ENCODE measurements at regions not wholly inside any gene's neighbourhood (a gene's known extent, or its start where the extent isn't known, plus 50 kb on each side); places are given as distances from the start of the nearest gene placed in this dataset.
A peak's percentile ranks its signal among the peaks of the same experiment; 100 is the strongest.

GRCh38 chr5:173800340-173800739 is 87.8 kb upstream of the CPEB4 start:
- Histone ChIP-seq H4K20me1 (no peaks in the 10 kb centered on the region), H3K9me3 (replicated peaks in 1 of 11) (peaks cover 0 to 18% (median 9%) of the 10 kb centered on the region in 11 experiments; a peak in 10 of 22 replicates), H3K4me1 (peaks cover 0 to 21% (median 11%) of the 10 kb centered on the region in 10 experiments; a peak in 12 of 20 replicates), H3K9ac (no peak overlapping the region), H3K4me2 (no peak overlapping the region), H3K27ac (no peak overlapping the region), H3K27me3 (no peaks in the 10 kb centered on the region), H3K4me3 (no peak overlapping the region), H3K36me3 (no peaks in the 10 kb centered on the region)
- no peak for TF ChIP-seq Cebpa-rat (IDR thresholded peaks at IDR 0.05)

GRCh38 chr5:173801006-173801405 is 87.1 kb upstream of the CPEB4 start:
- Histone ChIP-seq H3K36me3 (no peaks in the 10 kb centered on the region), H3K4me2 (no peak overlapping the region), H3K9ac (no peak overlapping the region), H3K27ac (no peak overlapping the region), H3K4me1 (peaks cover 0 to 21% (median 11%) of the 10 kb centered on the region in 10 experiments; a peak in 12 of 20 replicates), H3K27me3 (no peaks in the 10 kb centered on the region), H3K9me3 (replicated peaks in 1 of 11) (peaks cover 0 to 22% (median 9%) of the 10 kb centered on the region in 11 experiments; a peak in 10 of 22 replicates), H3K4me3 (no peak overlapping the region), H4K20me1 (no peaks in the 10 kb centered on the region)
- no peak for TF ChIP-seq Cebpa-rat (IDR thresholded peaks at IDR 0.05)

GRCh38 chr5:173802670-173803165 is 85.4 kb upstream of the CPEB4 start:
- Histone ChIP-seq H3K4me3 (no peak overlapping the region), H4K20me1 (no peaks in the 10 kb centered on the region), H3K9ac (peak overlapping the region in 1 of 11 experiments; percentile 14; a peak in 1 of 22 replicates), H3K27ac (peak overlapping the region in 6 of 11 experiments; percentile 38 to 59 (median 51); a peak in 12 of 22 replicates), H3K27me3 (no peaks in the 10 kb centered on the region), H3K4me2 (peak overlapping the region in 8 of 11 experiments; percentile 15 to 81 (median 66); a peak in 13 of 22 replicates), H3K9me3 (replicated peaks in 1 of 11) (peaks cover 0 to 22% (median 9%) of the 10 kb centered on the region in 11 experiments; a peak in 10 of 22 replicates), H3K4me1 (peaks cover 1 to 31% (median 13%) of the 10 kb centered on the region in 10 experiments), H3K36me3 (no peaks in the 10 kb centered on the region)
- TF ChIP-seq Cebpa-rat (IDR thresholded peaks at IDR 0.05) = peak in 3 of 11 experiments; percentile 34 to 38 (median 36); a peak in 4 of 22 replicates

GRCh38 chr5:173804579-173804978 is 83.6 kb upstream of the CPEB4 start:
- no peak overlapping the region for H3K4me3 ChIP-seq
- TF ChIP-seq Cebpa-rat (IDR thresholded peaks at IDR 0.05) = no peak
- no peaks in the 10 kb centered on the region for H3K36me3 ChIP-seq
- no peaks in the 10 kb centered on the region for H4K20me1 ChIP-seq
- no peaks in the 10 kb centered on the region for H3K27me3 ChIP-seq
- H3K4me1 ChIP-seq = peaks cover 18 to 49% (median 31%) of the 10 kb centered on the region in 10 experiments
- no peak overlapping the region for H3K4me2 ChIP-seq
- no peak overlapping the region for H3K9ac ChIP-seq
- peaks cover 0 to 22% (median 9%) of the 10 kb centered on the region in 11 experiments; a peak in 10 of 22 replicates for H3K9me3 ChIP-seq (replicated peaks in 1 of 11)
- no peak overlapping the region for H3K27ac ChIP-seq

- H3K36me3 ChIP-seq = no peaks in the 10 kb centered on the region
- H4K20me1 ChIP-seq = no peaks in the 10 kb centered on the region
- H3K9ac ChIP-seq = no peak overlapping the region
- H3K4me2 ChIP-seq = peak overlapping the region in 2 of 11 experiments; percentile 6 to 74; a peak in 1 of 22 replicates
- H3K4me1 ChIP-seq = peaks cover 21 to 57% (median 35%) of the 10 kb centered on the region in 10 experiments
- no peak overlapping the region for H3K4me3 ChIP-seq
- no peak for TF ChIP-seq Cebpa-rat (IDR thresholded peaks at IDR 0.05)
- H3K27ac ChIP-seq = no peak overlapping the region
- H3K9me3 ChIP-seq (replicated peaks in 1 of 11) = peaks cover 0 to 29% (median 12%) of the 10 kb centered on the region in 11 experiments; a peak in 12 of 22 replicates
- no peaks in the 10 kb centered on the region for H3K27me3 ChIP-seq
Observed at GRCh38 chr5:173806270-173807035, 81.7 kb upstream of the CPEB4 start.

GRCh38 chr5:173807181-173807655 is 80.9 kb upstream of the CPEB4 start:
- H3K9ac ChIP-seq = no peak overlapping the region
- no peaks in the 10 kb centered on the region for H4K20me1 ChIP-seq
- no peaks in the 10 kb centered on the region for H3K27me3 ChIP-seq
- no peaks in the 10 kb centered on the region for H3K36me3 ChIP-seq
- no peak overlapping the region for H3K4me3 ChIP-seq
- peak overlapping the region in 5 of 11 experiments; percentile 50 to 75 (median 68); a peak in 8 of 22 replicates for H3K4me2 ChIP-seq
- H3K27ac ChIP-seq = no peak overlapping the region
- peaks cover 21 to 53% (median 34%) of the 10 kb centered on the region in 10 experiments for H3K4me1 ChIP-seq
- TF ChIP-seq Cebpa-rat (IDR thresholded peaks at IDR 0.05) = no peak
- H3K9me3 ChIP-seq (replicated peaks in 1 of 11) = peaks cover 0 to 35% (median 13%) of the 10 kb centered on the region in 11 experiments; a peak in 13 of 22 replicates

- Histone ChIP-seq H3K9me3 (replicated peaks in 1 of 11) (peaks cover 0 to 42% (median 18%) of the 10 kb centered on the region in 11 experiments; a peak in 15 of 22 replicates), H3K9ac (no peak overlapping the region; a peak in 2 of 22 replicates), H3K27me3 (no peaks in the 10 kb centered on the region), H3K4me1 (peaks cover 21 to 50% (median 26%) of the 10 kb centered on the region in 10 experiments), H3K27ac (peak overlapping the region in 3 of 11 experiments; percentile 41 to 51 (median 44); a peak in 3 of 22 replicates), H3K36me3 (no peaks in the 10 kb centered on the region), H4K20me1 (no peaks in the 10 kb centered on the region), H3K4me3 (no peak overlapping the region), H3K4me2 (peak overlapping the region; percentile 29 to 75 (median 52))
- TF ChIP-seq Cebpa-rat (IDR thresholded peaks at IDR 0.05) = no peak
Observed at GRCh38 chr5:173808079-173808808, 79.9 kb upstream of the CPEB4 start.

GRCh38 chr5:173809014-173809413 is 79.1 kb upstream of the CPEB4 start:
- no peak overlapping the region for H3K9ac ChIP-seq
- no peaks in the 10 kb centered on the region for H3K27me3 ChIP-seq
- H3K9me3 ChIP-seq (replicated peaks in 1 of 11) = peaks cover 0 to 38% (median 18%) of the 10 kb centered on the region in 11 experiments; a peak in 15 of 22 replicates
- H3K4me3 ChIP-seq = no peak overlapping the region
- H4K20me1 ChIP-seq = no peaks in the 10 kb centered on the region
- TF ChIP-seq Cebpa-rat (IDR thresholded peaks at IDR 0.05) = no peak
- H3K4me1 ChIP-seq = peaks cover 21 to 46% (median 25%) of the 10 kb centered on the region in 10 experiments
- H3K36me3 ChIP-seq = no peaks in the 10 kb centered on the region
- peak overlapping the region; percentile 2 to 74 (median 35); a peak in 17 of 22 replicates for H3K4me2 ChIP-seq
- peak overlapping the region in 3 of 11 experiments; percentile 41 to 51 (median 44); a peak in 6 of 22 replicates for H3K27ac ChIP-seq

Measured in BLaER1 treated with 17β-estradiol and CSF1 and Interleukin-3, amounts not matched to agents 10 nM and 100 nM (cell line).